WERI-Rb-1 (cell line): ENCODE measurements at regions not wholly inside any gene's neighbourhood (a gene's known extent, or its start where the extent isn't known, plus 50 kb on each side); places are given as distances from the start of the nearest gene placed in this dataset.

Source experiments
- DNase-seq: peaks from one replicate; pipeline ENCODE4 v3.0.0-alpha.2; 2020
- H3K27ac ChIP-seq: fragments of 250-450 bp; sonication (Bioruptor Pico); 2 replicates; pipeline ENCODE4 v1.5.1; 2020; ENCODE audit warnings: mild to moderate bottlenecking, moderate library complexity
- H3K27me3 ChIP-seq: fragments of 250-450 bp; sonication (Bioruptor Pico); 2 replicates; pipeline ENCODE4 v1.5.1; 2021; ENCODE audit warnings: mild to moderate bottlenecking, low read depth, moderate library complexity; ENCODE audit not compliant: insufficient read depth, severe bottlenecking
- H3K36me3 ChIP-seq: fragments of 250-450 bp; sonication (Bioruptor Pico); 2 replicates; pipeline ENCODE4 v1.5.1; 2020; ENCODE audit warnings: mild to moderate bottlenecking, moderate library complexity
- H3K4me3 ChIP-seq: 2 replicates; pipeline ENCODE4 v1.5.1; 2011; ENCODE audit warnings: low read depth, mild to moderate bottlenecking, control low read depth, low read length
- H3K9me3 ChIP-seq: fragments of 250-450 bp; sonication (Bioruptor Pico); 2 replicates; pipeline ENCODE4 v1.5.1; 2021; ENCODE audit warnings: mild to moderate bottlenecking, moderate library complexity; ENCODE audit not compliant: severe bottlenecking
- TF ChIP-seq, protein P1 (sequence below): IDR thresholded peaks from 2 replicates; pipeline ENCODE4 v1.5.1; 2011; ENCODE audit warnings: low read depth, mild to moderate bottlenecking, control low read depth, inconsistent platforms, low read length

- H3K36me3 ChIP-seq: no peaks in the 10 kb centered on the region
- H3K27me3 ChIP-seq: no peaks in the 10 kb centered on the region
Measured at GRCh38 chr17:69744512-69745070, 330.1 kb downstream of the MAP2K6 start.

DNA sequence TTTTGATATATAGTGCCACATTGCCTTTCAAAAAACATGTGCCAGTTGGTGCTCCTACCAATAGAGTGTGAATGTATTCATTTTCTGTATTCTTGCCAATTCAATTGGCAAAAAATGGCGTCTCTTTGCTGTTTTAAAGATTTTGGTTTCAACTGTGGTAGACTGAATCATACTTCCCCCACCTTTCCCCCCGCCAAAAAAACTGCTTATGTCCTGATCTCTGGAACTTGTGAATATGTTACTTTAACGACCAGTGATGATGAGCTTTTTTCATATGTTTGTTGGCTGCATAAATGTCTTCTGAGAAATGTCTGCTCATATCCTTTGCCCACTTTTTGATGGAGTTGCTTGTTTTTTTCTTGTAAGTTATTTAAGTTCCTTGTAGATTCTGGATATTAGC is 325.1 kb upstream of the KCNJ16 start:
- TF ChIP-seq, protein P1, sequence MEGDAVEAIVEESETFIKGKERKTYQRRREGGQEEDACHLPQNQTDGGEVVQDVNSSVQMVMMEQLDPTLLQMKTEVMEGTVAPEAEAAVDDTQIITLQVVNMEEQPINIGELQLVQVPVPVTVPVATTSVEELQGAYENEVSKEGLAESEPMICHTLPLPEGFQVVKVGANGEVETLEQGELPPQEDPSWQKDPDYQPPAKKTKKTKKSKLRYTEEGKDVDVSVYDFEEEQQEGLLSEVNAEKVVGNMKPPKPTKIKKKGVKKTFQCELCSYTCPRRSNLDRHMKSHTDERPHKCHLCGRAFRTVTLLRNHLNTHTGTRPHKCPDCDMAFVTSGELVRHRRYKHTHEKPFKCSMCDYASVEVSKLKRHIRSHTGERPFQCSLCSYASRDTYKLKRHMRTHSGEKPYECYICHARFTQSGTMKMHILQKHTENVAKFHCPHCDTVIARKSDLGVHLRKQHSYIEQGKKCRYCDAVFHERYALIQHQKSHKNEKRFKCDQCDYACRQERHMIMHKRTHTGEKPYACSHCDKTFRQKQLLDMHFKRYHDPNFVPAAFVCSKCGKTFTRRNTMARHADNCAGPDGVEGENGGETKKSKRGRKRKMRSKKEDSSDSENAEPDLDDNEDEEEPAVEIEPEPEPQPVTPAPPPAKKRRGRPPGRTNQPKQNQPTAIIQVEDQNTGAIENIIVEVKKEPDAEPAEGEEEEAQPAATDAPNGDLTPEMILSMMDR: no peak
- no peaks in the 10 kb centered on the region for H3K36me3 ChIP-seq
- DNase-seq: no peak
- no peaks in the 10 kb centered on the region for H3K27me3 ChIP-seq
- H3K4me3 ChIP-seq: no peak overlapping the region
- no peak overlapping the region for H3K27ac ChIP-seq
- peaks cover 2% of the 10 kb centered on the region for H3K9me3 ChIP-seq

More at GRCh38 chr17:69744512-69745070, 330.1 kb downstream of the MAP2K6 start:
- TF ChIP-seq, protein P1: no peak
- DNase-seq: no peak
- H3K9me3 ChIP-seq: no peaks in the 10 kb centered on the region
- H3K4me3 ChIP-seq: no peak overlapping the region
- H3K27ac ChIP-seq: no peak overlapping the region

- Histone ChIP-seq H3K27ac (no peak overlapping the region), H3K4me3 (no peak overlapping the region)
Measured at GRCh38 chr17:69757688-69758430, 317.2 kb upstream of the KCNJ16 start.

GRCh38 chr17:69760562-69760961 is 314.5 kb upstream of the KCNJ16 start:
- no peak overlapping the region for H3K4me3 ChIP-seq
- H3K27ac ChIP-seq: no peak overlapping the region
- no peaks in the 10 kb centered on the region for H3K36me3 ChIP-seq
- no peak for DNase-seq
- H3K27me3 ChIP-seq: no peaks in the 10 kb centered on the region
- H3K9me3 ChIP-seq: no peaks in the 10 kb centered on the region
- TF ChIP-seq, protein P1: no peak

More at GRCh38 chr17:69757688-69758430, 317.2 kb upstream of the KCNJ16 start:
- TF ChIP-seq, protein P1: no peak
- Histone ChIP-seq H3K9me3 (no peaks in the 10 kb centered on the region), H3K36me3 (no peaks in the 10 kb centered on the region), H3K27me3 (no peaks in the 10 kb centered on the region)
- no peak for DNase-seq

GRCh38 chr17:69761011-69761410 is 314.0 kb upstream of the KCNJ16 start:
- H3K36me3 ChIP-seq: no peaks in the 10 kb centered on the region
- H3K27ac ChIP-seq: no peak overlapping the region
- no peak overlapping the region for H3K4me3 ChIP-seq
- no peak for DNase-seq
- H3K27me3 ChIP-seq: no peaks in the 10 kb centered on the region
- TF ChIP-seq, protein P1: no peak
- no peaks in the 10 kb centered on the region for H3K9me3 ChIP-seq
